ENCODE measurements at regions not wholly inside any gene's neighbourhood (a gene's known extent, or its start where the extent isn't known, plus 50 kb on each side); places are given as distances from the start of the nearest gene placed in this dataset.

GRCh38 chr11:11750017-11750878, 91.5 kb upstream of the USP47 start:
- DNase-seq = no peak
- Histone ChIP-seq H3K9me3 (no peaks in the 10 kb centered on the region), H3K27ac (ENCODE audit: low read length) (no peak overlapping the region), H3K4me3 (ENCODE audit: control insufficient read depth in 1 of 2, extremely low read depth in 1 of 2, low read length in 1 of 2) (no peak overlapping the region), H3K27me3 (replicated peaks in 1 of 2; ENCODE audit: control insufficient read depth in 2 of 2, extremely low read depth in 1 of 2, insufficient read depth in 2 of 2, low read length in 1 of 2) (peaks cover 0 to 4% of the 10 kb centered on the region in 2 experiments), H3K36me3 (ENCODE audit: control insufficient read depth in 2 of 2, extremely low read depth in 1 of 2, insufficient read depth in 1 of 2, low read length in 1 of 2) (no peaks in the 10 kb centered on the region), H3K4me1 (ENCODE audit: control insufficient read depth in 1 of 2, extremely low read depth in 1 of 2, insufficient read depth in 2 of 2, low read length in 2 of 2) (no peaks in the 10 kb centered on the region)
- ChIA-PET POLR2A (no interaction called here), CTCF (no interaction called here)
- no peak for ATAC-seq (replicated peaks in 1 of 4)
- 100% methylated on average over 1 of the region's 2 CpGs for WGBS (ENCODE audit: insufficient coverage)
- Mint-ChIP-seq H3K4me3 (no peak overlapping the region), H3K27ac (no peak overlapping the region), H3K36me3 (no peaks in the 10 kb centered on the region), H3K4me1 (no peaks in the 10 kb centered on the region), H3K27me3 (peaks cover 22 to 39% of the 10 kb centered on the region in 2 donors), H3K9me3 (no peaks in the 10 kb centered on the region)

GRCh38 chr11:11748706-11749365, 92.9 kb upstream of the USP47 start:
- Histone ChIP-seq H3K9me3 (no peaks in the 10 kb centered on the region), H3K4me3 (ENCODE audit: control insufficient read depth in 1 of 2, extremely low read depth in 1 of 2, low read length in 1 of 2) (no peak overlapping the region), H3K36me3 (ENCODE audit: control insufficient read depth in 2 of 2, extremely low read depth in 1 of 2, insufficient read depth in 1 of 2, low read length in 1 of 2) (no peaks in the 10 kb centered on the region), H3K27me3 (replicated peaks in 1 of 2; ENCODE audit: control insufficient read depth in 2 of 2, extremely low read depth in 1 of 2, insufficient read depth in 2 of 2, low read length in 1 of 2) (peaks cover 0 to 4% of the 10 kb centered on the region in 2 experiments), H3K4me1 (ENCODE audit: control insufficient read depth in 1 of 2, extremely low read depth in 1 of 2, insufficient read depth in 2 of 2, low read length in 2 of 2) (no peaks in the 10 kb centered on the region), H3K27ac (ENCODE audit: low read length) (no peak overlapping the region)
- ChIA-PET POLR2A (no interaction called here), CTCF (no interaction called here)
- Mint-ChIP-seq H3K9me3 (no peaks in the 10 kb centered on the region), H3K27me3 (peaks cover 18 to 29% of the 10 kb centered on the region in 2 donors), H3K27ac (no peak overlapping the region), H3K36me3 (no peaks in the 10 kb centered on the region), H3K4me3 (no peak overlapping the region), H3K4me1 (no peaks in the 10 kb centered on the region)
- DNase-seq (no peak), ATAC-seq (replicated peaks in 1 of 4) (no peak)
- 58% methylated on average over 2 of the region's 4 CpGs for WGBS (ENCODE audit: insufficient coverage)

GRCh38 chr11:11747570-11747969, 94.2 kb upstream of the USP47 start:
- POLR2A ChIA-PET = no interaction called here
- Mint-ChIP-seq H3K4me3 (no peak overlapping the region), H3K27ac (no peak overlapping the region), H3K36me3 (no peaks in the 10 kb centered on the region), H3K9me3 (no peaks in the 10 kb centered on the region), H3K27me3 (peaks cover 20 to 22% of the 10 kb centered on the region in 2 donors), H3K4me1 (no peaks in the 10 kb centered on the region)
- Histone ChIP-seq H3K27me3 (replicated peaks in 1 of 2; ENCODE audit: control insufficient read depth in 2 of 2, extremely low read depth in 1 of 2, insufficient read depth in 2 of 2, low read length in 1 of 2) (peaks cover 0 to 7% of the 10 kb centered on the region in 2 experiments), H3K9me3 (no peaks in the 10 kb centered on the region), H3K27ac (ENCODE audit: low read length) (no peak overlapping the region), H3K4me1 (ENCODE audit: control insufficient read depth in 1 of 2, extremely low read depth in 1 of 2, insufficient read depth in 2 of 2, low read length in 2 of 2) (no peaks in the 10 kb centered on the region), H3K4me3 (ENCODE audit: control insufficient read depth in 1 of 2, extremely low read depth in 1 of 2, low read length in 1 of 2) (no peak overlapping the region), H3K36me3 (ENCODE audit: control insufficient read depth in 2 of 2, extremely low read depth in 1 of 2, insufficient read depth in 1 of 2, low read length in 1 of 2) (no peaks in the 10 kb centered on the region)
- CTCF ChIA-PET = interaction anchor here in 1 of 2 donors (0.8 kb wide), 1 partner anchor 234 kb away, joined by 4 read pairs; no protein-coding TSS in a partner anchor
- no CpG with 5 or more reads among the region's 1 CpG for WGBS (ENCODE audit: insufficient coverage)
- DNase-seq (no peak), ATAC-seq (replicated peaks in 1 of 4) (no peak)

- Mint-ChIP-seq H3K4me3 (no peak overlapping the region), H3K9me3 (no peaks in the 10 kb centered on the region), H3K36me3 (no peaks in the 10 kb centered on the region), H3K4me1 (no peaks in the 10 kb centered on the region), H3K27me3 (peaks cover 22 to 31% of the 10 kb centered on the region in 2 donors), H3K27ac (no peak overlapping the region)
- WGBS (ENCODE audit: insufficient coverage) = no CpG with 5 or more reads among the region's 1 CpG
- ChIA-PET POLR2A (no interaction called here), CTCF (no interaction called here)
- Histone ChIP-seq H3K36me3 (ENCODE audit: control insufficient read depth in 2 of 2, extremely low read depth in 1 of 2, insufficient read depth in 1 of 2, low read length in 1 of 2) (no peaks in the 10 kb centered on the region), H3K4me3 (ENCODE audit: control insufficient read depth in 1 of 2, extremely low read depth in 1 of 2, low read length in 1 of 2) (no peak overlapping the region), H3K4me1 (ENCODE audit: control insufficient read depth in 1 of 2, extremely low read depth in 1 of 2, insufficient read depth in 2 of 2, low read length in 2 of 2) (no peaks in the 10 kb centered on the region), H3K27me3 (replicated peaks in 1 of 2; ENCODE audit: control insufficient read depth in 2 of 2, extremely low read depth in 1 of 2, insufficient read depth in 2 of 2, low read length in 1 of 2) (peaks cover 0 to 7% of the 10 kb centered on the region in 2 experiments), H3K9me3 (no peaks in the 10 kb centered on the region), H3K27ac (ENCODE audit: low read length) (no peak overlapping the region)
- no peak for DNase-seq
- ATAC-seq (replicated peaks in 1 of 4) = no peak
Measured at GRCh38 chr11:11746449-11746848, 95.3 kb upstream of the USP47 start.

GRCh38 chr11:11743216-11743615, 98.6 kb upstream of the USP47 start:
- WGBS (ENCODE audit: insufficient coverage) = no CpG with 5 or more reads among the region's 3 CpGs
- no peaks in the 10 kb centered on the region for H3K36me3 ChIP-seq (ENCODE audit: control insufficient read depth in 2 of 2, extremely low read depth in 1 of 2, insufficient read depth in 1 of 2, low read length in 1 of 2)
- H3K27ac ChIP-seq (ENCODE audit: low read length) = no peak overlapping the region
- DNase-seq (no peak), ATAC-seq (replicated peaks in 1 of 4) (no peak)
- H3K9me3 ChIP-seq = no peaks in the 10 kb centered on the region
- no peaks in the 10 kb centered on the region for H3K4me1 Mint-ChIP-seq
- no peak overlapping the region for H3K4me3 Mint-ChIP-seq
- H3K4me1 ChIP-seq (ENCODE audit: control insufficient read depth in 1 of 2, extremely low read depth in 1 of 2, insufficient read depth in 2 of 2, low read length in 2 of 2) = no peaks in the 10 kb centered on the region
- ChIA-PET CTCF (no interaction called here), POLR2A (no interaction called here)
- H3K9me3 Mint-ChIP-seq = no peaks in the 10 kb centered on the region
- H3K36me3 Mint-ChIP-seq = no peaks in the 10 kb centered on the region
- peaks cover 0 to 12% of the 10 kb centered on the region in 2 experiments for H3K27me3 ChIP-seq (replicated peaks in 1 of 2; ENCODE audit: control insufficient read depth in 2 of 2, extremely low read depth in 1 of 2, insufficient read depth in 2 of 2, low read length in 1 of 2)
- H3K27ac Mint-ChIP-seq = no peak overlapping the region
- peaks cover 26 to 38% of the 10 kb centered on the region in 2 donors for H3K27me3 Mint-ChIP-seq
- no peak overlapping the region for H3K4me3 ChIP-seq (ENCODE audit: control insufficient read depth in 1 of 2, extremely low read depth in 1 of 2, low read length in 1 of 2)

DNA sequence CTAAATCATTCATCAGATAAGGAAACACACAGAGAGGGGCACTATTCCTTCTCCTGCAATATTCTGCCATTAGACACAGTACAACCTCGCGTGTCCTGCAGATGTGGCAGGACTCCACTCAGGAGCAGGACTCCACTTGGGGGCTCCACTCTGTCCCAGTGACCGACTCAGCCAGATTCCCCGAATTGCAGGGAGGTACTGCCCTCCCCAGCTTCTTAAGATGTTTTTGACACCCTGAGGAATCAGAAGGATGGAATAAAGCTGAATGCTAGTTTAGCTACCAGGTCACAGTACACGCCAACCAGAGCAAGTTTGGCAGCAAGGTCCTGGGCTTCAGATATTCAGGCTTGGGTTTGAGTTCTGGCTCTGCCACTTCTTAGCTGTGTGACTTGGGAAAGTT, 99.3 kb upstream of the USP47 start:
- Mint-ChIP-seq H3K9me3 (no peaks in the 10 kb centered on the region), H3K4me1 (no peaks in the 10 kb centered on the region), H3K36me3 (no peaks in the 10 kb centered on the region), H3K27me3 (peaks cover 29 to 37% of the 10 kb centered on the region in 2 donors), H3K27ac (no peak overlapping the region), H3K4me3 (no peak overlapping the region)
- H3K27me3 ChIP-seq (replicated peaks in 1 of 2; ENCODE audit: control insufficient read depth in 2 of 2, extremely low read depth in 1 of 2, insufficient read depth in 2 of 2, low read length in 1 of 2) = peaks cover 0 to 12% of the 10 kb centered on the region in 2 experiments
- ChIA-PET CTCF (no interaction called here), POLR2A (no interaction called here)
- no peaks in the 10 kb centered on the region for H3K36me3 ChIP-seq (ENCODE audit: control insufficient read depth in 2 of 2, extremely low read depth in 1 of 2, insufficient read depth in 1 of 2, low read length in 1 of 2)
- 98% methylated on average over 5 of the region's 5 CpGs for WGBS (ENCODE audit: insufficient coverage)
- no peaks in the 10 kb centered on the region for H3K4me1 ChIP-seq (ENCODE audit: control insufficient read depth in 1 of 2, extremely low read depth in 1 of 2, insufficient read depth in 2 of 2, low read length in 2 of 2)
- ATAC-seq (replicated peaks in 1 of 4) = no peak
- H3K4me3 ChIP-seq (ENCODE audit: control insufficient read depth in 1 of 2, extremely low read depth in 1 of 2, low read length in 1 of 2) = no peak overlapping the region
- no peaks in the 10 kb centered on the region for H3K9me3 ChIP-seq
- DNase-seq = no peak
- H3K27ac ChIP-seq (ENCODE audit: low read length) = no peak overlapping the region
